ENCODE measurements at regions not wholly inside any gene's neighbourhood (a gene's known extent, or its start where the extent isn't known, plus 50 kb on each side); places are given as distances from the start of the nearest gene placed in this dataset.

DNA sequence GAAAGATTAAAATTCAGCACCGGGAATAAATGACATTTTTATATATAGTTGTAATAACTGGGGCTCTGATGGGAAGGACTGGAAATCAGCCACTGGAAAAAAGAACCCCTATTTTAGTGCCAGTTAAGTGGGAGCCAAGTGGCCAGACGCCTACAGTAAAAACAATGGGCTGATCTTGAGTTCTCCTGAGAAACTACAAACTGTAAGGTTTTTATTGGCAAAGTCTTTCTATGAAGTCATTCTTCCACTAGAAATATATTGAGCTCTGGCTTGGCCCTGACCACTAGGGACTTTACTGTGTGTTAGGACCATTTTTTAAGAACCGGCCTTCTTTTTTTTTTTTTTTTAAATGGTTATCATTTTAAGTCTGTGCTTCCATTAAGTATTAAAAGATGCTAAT lies 79.6 kb downstream of the ZNF22 start:
- dilution Hi-C loops (cut with MboI; ENCODE audit: extremely low pct_ligation_motif_present, low sequenced_read_pairs) = no loop called here
- DNase-seq (ENCODE audit: low read depth, low spot score) (no peak), FAIRE-seq (no peak)
- Histone ChIP-seq H3K9me3 (ENCODE audit: control insufficient read depth, low read depth, low read length) (no peaks in the 10 kb centered on the region), H4K20me1 (ENCODE audit: control insufficient read depth, extremely low read depth, insufficient read depth, low read length) (no peaks in the 10 kb centered on the region), H3K4me1 (ENCODE audit: control insufficient read depth, extremely low read depth, insufficient read depth, low read length) (no peaks in the 10 kb centered on the region), H3K9me1 (ENCODE audit: control insufficient read depth, extremely low read depth, insufficient read depth, low read length) (no peaks in the 10 kb centered on the region), H3K4me3 (ENCODE audit: control insufficient read depth in 2 of 3, extremely low read depth in 1 of 3, insufficient read depth in 2 of 3, low read depth in 1 of 3, low read length in 3 of 3) (no peak overlapping the region), H3K27me3 (ENCODE audit: control insufficient read depth, extremely low read depth, insufficient read depth, low read length) (no peaks in the 10 kb centered on the region), H3K9ac (ENCODE audit: control insufficient read depth, extremely low read depth, insufficient read depth, low read length) (no peak overlapping the region), H2AFZ (ENCODE audit: control insufficient read depth, low read length) (no peak overlapping the region), H3K36me3 (ENCODE audit: control insufficient read depth in 2 of 2, extremely low read depth in 1 of 2, insufficient read depth in 2 of 2, low read length in 2 of 2) (no peaks in the 10 kb centered on the region), H3K4me2 (ENCODE audit: control insufficient read depth, extremely low read depth, insufficient read depth, low read depth, low read length) (no peak overlapping the region), H3K79me2 (ENCODE audit: control insufficient read depth, insufficient read depth, low read length) (no peaks in the 10 kb centered on the region), H3K27ac (ENCODE audit: control insufficient read depth, insufficient read depth, low read length) (no peak overlapping the region)
- no peak for TF ChIP-seq EZH2 (IDR thresholded peaks at IDR 0.05; ENCODE audit: low read length)
- TF ChIP-seq, protein P1, sequence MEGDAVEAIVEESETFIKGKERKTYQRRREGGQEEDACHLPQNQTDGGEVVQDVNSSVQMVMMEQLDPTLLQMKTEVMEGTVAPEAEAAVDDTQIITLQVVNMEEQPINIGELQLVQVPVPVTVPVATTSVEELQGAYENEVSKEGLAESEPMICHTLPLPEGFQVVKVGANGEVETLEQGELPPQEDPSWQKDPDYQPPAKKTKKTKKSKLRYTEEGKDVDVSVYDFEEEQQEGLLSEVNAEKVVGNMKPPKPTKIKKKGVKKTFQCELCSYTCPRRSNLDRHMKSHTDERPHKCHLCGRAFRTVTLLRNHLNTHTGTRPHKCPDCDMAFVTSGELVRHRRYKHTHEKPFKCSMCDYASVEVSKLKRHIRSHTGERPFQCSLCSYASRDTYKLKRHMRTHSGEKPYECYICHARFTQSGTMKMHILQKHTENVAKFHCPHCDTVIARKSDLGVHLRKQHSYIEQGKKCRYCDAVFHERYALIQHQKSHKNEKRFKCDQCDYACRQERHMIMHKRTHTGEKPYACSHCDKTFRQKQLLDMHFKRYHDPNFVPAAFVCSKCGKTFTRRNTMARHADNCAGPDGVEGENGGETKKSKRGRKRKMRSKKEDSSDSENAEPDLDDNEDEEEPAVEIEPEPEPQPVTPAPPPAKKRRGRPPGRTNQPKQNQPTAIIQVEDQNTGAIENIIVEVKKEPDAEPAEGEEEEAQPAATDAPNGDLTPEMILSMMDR (optimal IDR thresholded peaks at IDR 0.05 in 1 of 3, IDR thresholded peaks at IDR 0.05 in 1 of 3, conservative IDR thresholded peaks at IDR 0.05 in 1 of 3; ENCODE audit: extremely low read depth in 1 of 3, insufficient read depth in 2 of 3, low read length in 3 of 3) = no peak

DNA sequence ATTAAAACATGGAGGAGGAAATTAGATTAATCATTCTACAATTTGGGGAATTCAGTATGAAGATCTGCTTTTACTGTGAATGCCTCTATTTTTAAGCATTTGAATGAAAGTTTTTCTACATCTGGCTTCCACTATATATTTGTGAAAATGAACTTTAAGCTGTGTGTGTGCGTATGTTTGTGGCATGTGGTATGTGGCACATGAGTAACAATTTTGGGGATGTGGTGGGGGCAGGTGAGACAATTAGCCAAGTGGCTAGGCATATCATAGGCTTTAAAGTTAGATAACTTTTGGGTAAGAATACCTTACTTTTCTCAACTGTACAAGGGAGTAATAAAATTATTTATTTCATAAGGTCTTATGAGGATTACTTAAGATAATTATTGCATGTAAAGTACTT lies 81.5 kb downstream of the ZNF22 start:
- Histone ChIP-seq H3K27ac (ENCODE audit: control insufficient read depth, insufficient read depth, low read length) (no peak overlapping the region), H3K4me2 (ENCODE audit: control insufficient read depth, extremely low read depth, insufficient read depth, low read depth, low read length) (no peak overlapping the region), H3K79me2 (ENCODE audit: control insufficient read depth, insufficient read depth, low read length) (no peaks in the 10 kb centered on the region), H3K4me3 (ENCODE audit: control insufficient read depth in 2 of 3, extremely low read depth in 1 of 3, insufficient read depth in 2 of 3, low read depth in 1 of 3, low read length in 3 of 3) (no peak overlapping the region), H3K9me3 (ENCODE audit: control insufficient read depth, low read depth, low read length) (no peaks in the 10 kb centered on the region), H4K20me1 (ENCODE audit: control insufficient read depth, extremely low read depth, insufficient read depth, low read length) (no peaks in the 10 kb centered on the region), H3K27me3 (ENCODE audit: control insufficient read depth, extremely low read depth, insufficient read depth, low read length) (no peaks in the 10 kb centered on the region), H3K36me3 (ENCODE audit: control insufficient read depth in 2 of 2, extremely low read depth in 1 of 2, insufficient read depth in 2 of 2, low read length in 2 of 2) (no peaks in the 10 kb centered on the region), H3K9me1 (ENCODE audit: control insufficient read depth, extremely low read depth, insufficient read depth, low read length) (no peaks in the 10 kb centered on the region), H3K9ac (ENCODE audit: control insufficient read depth, extremely low read depth, insufficient read depth, low read length) (no peak overlapping the region), H2AFZ (ENCODE audit: control insufficient read depth, low read length) (no peak overlapping the region), H3K4me1 (ENCODE audit: control insufficient read depth, extremely low read depth, insufficient read depth, low read length) (no peaks in the 10 kb centered on the region)
- dilution Hi-C loops (cut with MboI; ENCODE audit: extremely low pct_ligation_motif_present, low sequenced_read_pairs) = no loop called here
- no peak for DNase-seq (ENCODE audit: low read depth, low spot score)
- TF ChIP-seq, protein P1 (optimal IDR thresholded peaks at IDR 0.05 in 1 of 3, IDR thresholded peaks at IDR 0.05 in 1 of 3, conservative IDR thresholded peaks at IDR 0.05 in 1 of 3; ENCODE audit: extremely low read depth in 1 of 3, insufficient read depth in 2 of 3, low read length in 3 of 3) = no peak
- no peak for TF ChIP-seq EZH2 (IDR thresholded peaks at IDR 0.05; ENCODE audit: low read length)
- FAIRE-seq = no peak

All from keratinocyte (primary cell).